Heart left ventricle (tissue), 16 donors: ENCODE measurements at regions not wholly inside any gene's neighbourhood (a gene's known extent, or its start where the extent isn't known, plus 50 kb on each side); places are given as distances from the start of the nearest gene placed in this dataset.
A peak's percentile ranks its signal among the peaks of the same experiment; 100 is the strongest.
"Not testable (repeated sequence)": the region's sequence is repeated elsewhere in the genome, so short reads cannot be mapped to it uniquely, and the experiment has no call there.

Experiments used
- ATAC-seq, 4 donors: fragments of 200-7000 bp; cut with Tn5 transposase; one replicate each; pipeline ENCODE4 v1.9.1; 2020 to 2022; ENCODE audit warnings: moderate library complexity in 4 of 4, mild to moderate bottlenecking in 3 of 4, moderate number of reproducible peaks in 1 of 4
- DNase-seq, 5 donors: peaks; one replicate each; pipeline ENCODE4 v3.0.0-alpha.2; 2020
- H3K27ac ChIP-seq, 12 donors: fragments of 200-600 bp; sonication (generic) in 4 of 12; one replicate each; pipeline versions ENCODE4 v1.5.0 to v1.8.0; 2016 to 2022; ENCODE audit warnings: mild to moderate bottlenecking in 2 of 12
- H3K27me3 ChIP-seq, 9 donors: fragments of 200-600 bp; sonication (generic) in 2 of 9; one replicate each; pipeline versions ENCODE4 v1.5.1 to v1.8.0; 2016 to 2022; ENCODE audit warnings: mild to moderate bottlenecking in 3 of 9
- H3K36me3 ChIP-seq, 9 donors: fragments of 200-600 bp; sonication (generic) in 2 of 9; one replicate each; pipeline versions ENCODE4 v1.5.0 to v1.8.0; 2018 to 2022; ENCODE audit warnings: mild to moderate bottlenecking in 2 of 9
- H3K4me1 ChIP-seq, 12 donors: fragments of 200-600 bp; sonication (generic) in 4 of 12; one replicate each; pipeline versions ENCODE4 v1.5.0 to v1.8.0; 2016 to 2022; ENCODE audit warnings: mild to moderate bottlenecking in 3 of 12
- H3K4me3 ChIP-seq, 12 donors: fragments of 200-600 bp; sonication (generic) in 4 of 12; one replicate each; pipeline versions ENCODE4 v1.5.0 to v1.8.0; 2017 to 2022; ENCODE audit warnings: mild to moderate bottlenecking in 9 of 12, moderate library complexity in 4 of 12
- H3K9me3 ChIP-seq, 12 donors: fragments of 200-600 bp; sonication (generic) in 4 of 12; one replicate each; pipeline versions ENCODE4 v1.5.0 to v1.8.0; 2016 to 2022; ENCODE audit warnings: mild to moderate bottlenecking in 1 of 12
- WGBS, 4 donors: extraction: QIAGEN DNeasy Blood & Tissue Kit in 2 of 4; methylation state at CpG; one replicate each; pipeline versions ENCODE4 v1.1.5 to v1.1.7; 2013 to 2018; 5-methylcytosine and 5-hydroxymethylcytosine counted together
- intact Hi-C, 10 donors: fragments of 100-400 bp; cut with DNase I; formaldehyde crosslinking; loops; one replicate each; pipeline versions ENCODE4 v1.11.1 to v1.14.2; 2022
- microRNA counts, 2 donors: library from miRNA; unstranded; fragments of <30 nt; microRNA quantifications; one replicate each; lab custom pipeline; 2016
- microRNA-seq, 4 donors: library from miRNA; unstranded; fragments of <30 nt; microRNA quantifications; one replicate each; pipeline versions ENCODE4 to v1.2.0, GENCODE V29; 2017 to 2020
- donor health status: ischemic (EF 13 %, LVEDD 7.1; RV severe dilation, severe dysfunction).
- donor health status: healthy with polysubstance abuse.
- donor health status: DM: no; HTN: yes; CAD: no.
- donor health status: DM: no; HTN: no; CAD: no.
- donor health status: ischemic (EF 25% LVEDD 6.9; RV normal size, moderate dysfunction).
- donor health status: ischemic (EF 25% LVEDD 5.7; RV mildly dilated, moderate dysfunction).
- donor health status: healthy.
- donor health status: DM: yes; HTN: yes; CAD: no.
- donor health status: ischemic (EF 35%, LVEDD 5.7; RV mildly dilated, moderate dysfunction).
- donor health status: nonischemic (EF 11% LVEDD 7.7; RV severe dilation, severe dysfunction).
- donor health status: DM: yes; HTN: yes; CAD: no.
- donor health status: PGD.
- donor health status: ischemic (EF 29% LVEDD 5.4; RV normal size, mild dysfunction).
- donor health status: nonischemic (EF 23%, LVEDD 6.1; RV moderate dilation, normal function).

- 56 to 67% (median 65%) methylated on average over 4 of the region's 4 CpGs for WGBS, 4 donors
Observed at GRCh38 chr15:22291054-22291453, 167.6 kb upstream of the GOLGA6L22 start.

GRCh38 chr15:22303112-22303511 lies 155.6 kb upstream of the GOLGA6L22 start:
- DNase-seq, H3K36me3 ChIP-seq, H3K9me3 ChIP-seq, H3K27me3 ChIP-seq, H3K4me3 ChIP-seq, H3K4me1 ChIP-seq, intact Hi-C loops, H3K27ac ChIP-seq: not testable (repeated sequence)
- no CpG with 5 or more reads among the region's 1 CpG for WGBS, 4 donors
- peak in 2 of 4 donors; percentile 10 to 36 for ATAC-seq

More at GRCh38 chr15:22291054-22291453, 167.6 kb upstream of the GOLGA6L22 start:
- H3K36me3 ChIP-seq, H3K27me3 ChIP-seq, intact Hi-C loops, DNase-seq, ATAC-seq, H3K27ac ChIP-seq, H3K4me3 ChIP-seq, H3K9me3 ChIP-seq, H3K4me1 ChIP-seq: not testable (repeated sequence)

MicroRNAs encoded in the stretch of these regions (microRNA counts, 767-probe panel; counts per million panel counts)
- microRNA hsa-miR-1268a (lab: Ali Mortazavi, UCI) = 1,525 to 1,530 counts per million in 2 donors

Small RNA genes lying in the stretch of these regions (microRNA-seq; reads per million reads assigned to microRNA genes)
- gene MIR1268A = 0 reads per million in 4 donors
